ENCODE measurements at regions not wholly inside any gene's neighbourhood (a gene's known extent, or its start where the extent isn't known, plus 50 kb on each side); places are given as distances from the start of the nearest gene placed in this dataset.
"Not testable (repeated sequence)": the region's sequence is repeated elsewhere in the genome, so short reads cannot be mapped to it uniquely, and the experiment has no call there.

DNA sequence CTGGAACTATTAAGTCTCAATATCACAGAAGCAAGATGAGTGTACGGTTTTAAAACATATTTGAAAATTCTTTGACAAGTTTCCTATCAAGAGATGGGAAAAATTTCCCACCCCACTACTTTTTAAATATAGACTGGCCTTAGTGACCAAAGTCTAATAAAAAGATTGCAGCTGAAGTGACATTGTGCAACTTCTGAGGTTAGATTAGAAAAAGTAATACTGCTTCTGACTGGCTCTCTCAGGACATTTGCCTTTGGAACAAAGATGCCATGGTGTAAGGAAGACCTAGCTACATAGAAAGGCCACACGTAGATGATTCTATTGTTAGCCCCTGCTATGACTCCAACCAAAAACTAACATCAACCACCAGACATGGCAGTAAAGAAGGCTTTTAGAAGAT lies 138.7 kb upstream of the FAM47C start:
- no peaks in the 10 kb centered on the region for H3K9me3 ChIP-seq (ENCODE audit: low read depth)

DNA sequence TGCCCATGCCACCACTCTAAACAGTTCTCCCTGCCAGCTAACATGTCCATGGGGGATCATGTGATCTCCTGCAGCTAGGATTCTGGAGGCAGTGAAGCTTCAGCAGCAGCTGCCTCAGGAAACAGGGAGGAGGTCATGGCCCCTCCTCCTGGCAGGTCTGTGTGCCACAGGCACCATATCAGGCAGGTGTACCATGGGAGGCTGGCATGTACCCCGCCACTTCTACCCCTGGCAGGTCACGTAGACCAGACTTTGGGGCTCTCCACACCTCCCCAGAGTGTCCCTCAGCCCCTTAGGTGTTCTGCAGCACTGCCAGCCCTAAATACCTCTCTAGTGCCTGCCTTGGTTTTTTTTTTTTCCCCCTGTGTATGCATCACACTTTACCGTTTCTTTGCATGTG lies 110.5 kb upstream of the FAM47C start:
- H3K36me3 ChIP-seq, result no peaks in the 10 kb centered on the region
- H3K4me1 ChIP-seq (ENCODE audit: low read depth), result no peaks in the 10 kb centered on the region
- no peak overlapping the region for H3K4me3 ChIP-seq
- TF ChIP-seq, protein P1, sequence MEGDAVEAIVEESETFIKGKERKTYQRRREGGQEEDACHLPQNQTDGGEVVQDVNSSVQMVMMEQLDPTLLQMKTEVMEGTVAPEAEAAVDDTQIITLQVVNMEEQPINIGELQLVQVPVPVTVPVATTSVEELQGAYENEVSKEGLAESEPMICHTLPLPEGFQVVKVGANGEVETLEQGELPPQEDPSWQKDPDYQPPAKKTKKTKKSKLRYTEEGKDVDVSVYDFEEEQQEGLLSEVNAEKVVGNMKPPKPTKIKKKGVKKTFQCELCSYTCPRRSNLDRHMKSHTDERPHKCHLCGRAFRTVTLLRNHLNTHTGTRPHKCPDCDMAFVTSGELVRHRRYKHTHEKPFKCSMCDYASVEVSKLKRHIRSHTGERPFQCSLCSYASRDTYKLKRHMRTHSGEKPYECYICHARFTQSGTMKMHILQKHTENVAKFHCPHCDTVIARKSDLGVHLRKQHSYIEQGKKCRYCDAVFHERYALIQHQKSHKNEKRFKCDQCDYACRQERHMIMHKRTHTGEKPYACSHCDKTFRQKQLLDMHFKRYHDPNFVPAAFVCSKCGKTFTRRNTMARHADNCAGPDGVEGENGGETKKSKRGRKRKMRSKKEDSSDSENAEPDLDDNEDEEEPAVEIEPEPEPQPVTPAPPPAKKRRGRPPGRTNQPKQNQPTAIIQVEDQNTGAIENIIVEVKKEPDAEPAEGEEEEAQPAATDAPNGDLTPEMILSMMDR (IDR thresholded peaks at IDR 0.05; ENCODE audit: low read depth, low read length), result no peak
- no peaks in the 10 kb centered on the region for H3K9me3 ChIP-seq (ENCODE audit: low read depth)
- H3K27me3 ChIP-seq, result no peaks in the 10 kb centered on the region
- DNase-seq (ENCODE audit: low read depth in 1 of 2, low spot score in 1 of 2), result no peak
- no peak overlapping the region for H3K27ac ChIP-seq

More for the DNA sequence above, 138.7 kb upstream of the FAM47C start:
- H3K27me3 ChIP-seq, result no peaks in the 10 kb centered on the region
- no peaks in the 10 kb centered on the region for H3K36me3 ChIP-seq
- no peak for DNase-seq (ENCODE audit: low read depth in 1 of 2, low spot score in 1 of 2)
- H3K27ac ChIP-seq, result no peak overlapping the region
- H3K4me3 ChIP-seq, result no peak overlapping the region
- no peaks in the 10 kb centered on the region for H3K4me1 ChIP-seq (ENCODE audit: low read depth)
- TF ChIP-seq, protein P1 (IDR thresholded peaks at IDR 0.05; ENCODE audit: low read depth, low read length), result no peak

- Histone ChIP-seq H3K4me3 (no peak overlapping the region), H3K27me3 (no peaks in the 10 kb centered on the region), H3K36me3 (no peaks in the 10 kb centered on the region), H3K4me1 (ENCODE audit: low read depth) (no peaks in the 10 kb centered on the region), H3K9me3 (ENCODE audit: low read depth) (no peaks in the 10 kb centered on the region), H3K27ac (no peak overlapping the region)
- TF ChIP-seq, protein P1 (IDR thresholded peaks at IDR 0.05; ENCODE audit: low read depth, low read length), result peak; percentile 48
- DNase-seq (ENCODE audit: low read depth in 1 of 2, low spot score in 1 of 2), result peak in 1 of 2 donors; percentile 36
Observed at GRCh38 chrX:36898301-36898700, 109.9 kb upstream of the FAM47C start.

- not testable (repeated sequence) for H3K27ac ChIP-seq; H3K27me3 ChIP-seq; H3K9me3 ChIP-seq (ENCODE audit: low read depth); DNase-seq (ENCODE audit: low read depth in 1 of 2, low spot score in 1 of 2); H3K36me3 ChIP-seq; H3K4me3 ChIP-seq; H3K4me1 ChIP-seq (ENCODE audit: low read depth)
Observed at GRCh38 chrX:36904561-36904960, 103.6 kb upstream of the FAM47C start.

- DNase-seq (ENCODE audit: low read depth in 1 of 2, low spot score in 1 of 2), result peak; percentile 40 to 57
Observed at GRCh38 chrX:36908801-36909675, 99.1 kb upstream of the FAM47C start.

DNA sequence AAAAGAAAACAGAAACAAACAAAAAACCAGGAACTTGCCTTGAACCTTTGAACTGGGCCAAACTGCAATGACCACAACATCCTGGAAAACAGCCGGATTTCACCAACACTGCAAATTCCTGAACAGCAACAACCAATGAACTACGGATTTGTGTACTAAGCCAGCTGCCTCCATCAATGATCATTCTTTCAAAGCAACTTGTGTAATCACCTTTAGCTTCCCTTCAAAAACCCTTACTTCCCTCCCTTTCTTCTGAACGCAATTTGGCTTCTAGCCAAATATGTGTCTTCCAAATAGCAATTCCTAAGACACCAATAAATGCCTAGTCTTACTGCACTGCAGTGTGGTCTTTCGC lies 98.5 kb upstream of the FAM47C start:
- H3K4me3 ChIP-seq, result no peak overlapping the region
- no peaks in the 10 kb centered on the region for H3K27me3 ChIP-seq

More at GRCh38 chrX:36908801-36909675, 99.1 kb upstream of the FAM47C start:
- no peak overlapping the region for H3K4me3 ChIP-seq
- H3K9me3 ChIP-seq (ENCODE audit: low read depth), result no peaks in the 10 kb centered on the region
- TF ChIP-seq, protein P1 (IDR thresholded peaks at IDR 0.05; ENCODE audit: low read depth, low read length), result peak; percentile 53
- no peaks in the 10 kb centered on the region for H3K36me3 ChIP-seq
- H3K4me1 ChIP-seq (ENCODE audit: low read depth), result no peaks in the 10 kb centered on the region
- no peaks in the 10 kb centered on the region for H3K27me3 ChIP-seq
- no peak overlapping the region for H3K27ac ChIP-seq

More for the DNA sequence above, 98.5 kb upstream of the FAM47C start:
- H3K27ac ChIP-seq, result no peak overlapping the region
- H3K9me3 ChIP-seq (ENCODE audit: low read depth), result no peaks in the 10 kb centered on the region
- no peaks in the 10 kb centered on the region for H3K36me3 ChIP-seq
- TF ChIP-seq, protein P1 (IDR thresholded peaks at IDR 0.05; ENCODE audit: low read depth, low read length), result no peak
- H3K4me1 ChIP-seq (ENCODE audit: low read depth), result no peaks in the 10 kb centered on the region
- peak in 1 of 2 donors; percentile 60 for DNase-seq (ENCODE audit: low read depth in 1 of 2, low spot score in 1 of 2)

All from cardiac muscle cell (in vitro differentiated cells and primary cell).